Bronchial epithelial cell (primary cell): ENCODE measurements at regions not wholly inside any gene's neighbourhood (a gene's known extent, or its start where the extent isn't known, plus 50 kb on each side); places are given as distances from the start of the nearest gene placed in this dataset.
A peak's percentile ranks its signal among the peaks of the same experiment; 100 is the strongest.

Experiments used
- DNase-seq: peaks from one replicate; pipeline ENCODE4 v3.0.0-alpha.2; 2010; ENCODE audit warnings: low read depth
- FAIRE-seq: peaks from 2 replicates; lab custom pipeline; 2011; peaks lifted over from hg19 to GRCh38; lab: Jason Lieb, UNC
- H3K27me3 ChIP-seq: 2 replicates; pipeline ENCODE4 v1.5.1; 2011; ENCODE audit warnings: low read length; ENCODE audit not compliant: control insufficient read depth, insufficient read depth
- H3K36me3 ChIP-seq: 2 replicates; pipeline ENCODE4 v1.5.1; 2011; ENCODE audit warnings: low read length; ENCODE audit not compliant: control insufficient read depth, insufficient read depth
- H3K4me3 ChIP-seq: 2 replicates; pipeline ENCODE4 v1.5.1; 2011; ENCODE audit warnings: mild to moderate bottlenecking, low read depth, low read length, control low read depth
- CTCF ChIP-seq: IDR thresholded peaks from 2 replicates; pipeline ENCODE4 v1.5.1; 2011; ENCODE audit warnings: mild to moderate bottlenecking, moderate library complexity, low read length, control low read depth, inconsistent platforms; ENCODE audit not compliant: insufficient read depth, severe bottlenecking

- Histone ChIP-seq H3K27me3 (no peaks in the 10 kb centered on the region), H3K36me3 (no peaks in the 10 kb centered on the region), H3K4me3 (no peak overlapping the region)
- no peak for TF ChIP-seq CTCF
- DNase-seq, result no peak
- no peak for FAIRE-seq
These were observed 105.9 kb downstream of the METRNL start for GRCh38 chr17:83185023-83186002.

DNA sequence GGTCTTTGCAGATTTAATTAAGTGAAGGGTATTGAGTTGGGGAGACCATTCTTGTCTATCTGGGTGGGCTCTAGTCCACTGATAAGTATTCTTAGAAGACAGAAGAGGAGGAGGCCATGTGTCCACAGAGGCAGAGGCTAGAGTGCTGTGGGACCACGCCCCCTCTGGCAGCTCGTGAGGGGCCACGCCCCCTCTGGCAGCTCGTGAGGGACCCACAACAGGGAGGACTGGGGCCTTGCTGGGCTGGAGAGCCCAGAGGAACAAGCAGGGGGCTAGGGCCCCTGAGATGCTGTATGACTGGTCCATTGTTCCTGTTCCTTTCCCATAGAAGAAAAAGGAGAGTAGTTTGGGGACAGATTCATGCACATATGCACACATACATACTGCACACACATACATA is 106.8 kb downstream of the METRNL start:
- FAIRE-seq (no peak), DNase-seq (no peak)
- TF ChIP-seq CTCF, result no peak
- Histone ChIP-seq H3K4me3 (no peak overlapping the region), H3K27me3 (no peaks in the 10 kb centered on the region), H3K36me3 (no peaks in the 10 kb centered on the region)

DNA sequence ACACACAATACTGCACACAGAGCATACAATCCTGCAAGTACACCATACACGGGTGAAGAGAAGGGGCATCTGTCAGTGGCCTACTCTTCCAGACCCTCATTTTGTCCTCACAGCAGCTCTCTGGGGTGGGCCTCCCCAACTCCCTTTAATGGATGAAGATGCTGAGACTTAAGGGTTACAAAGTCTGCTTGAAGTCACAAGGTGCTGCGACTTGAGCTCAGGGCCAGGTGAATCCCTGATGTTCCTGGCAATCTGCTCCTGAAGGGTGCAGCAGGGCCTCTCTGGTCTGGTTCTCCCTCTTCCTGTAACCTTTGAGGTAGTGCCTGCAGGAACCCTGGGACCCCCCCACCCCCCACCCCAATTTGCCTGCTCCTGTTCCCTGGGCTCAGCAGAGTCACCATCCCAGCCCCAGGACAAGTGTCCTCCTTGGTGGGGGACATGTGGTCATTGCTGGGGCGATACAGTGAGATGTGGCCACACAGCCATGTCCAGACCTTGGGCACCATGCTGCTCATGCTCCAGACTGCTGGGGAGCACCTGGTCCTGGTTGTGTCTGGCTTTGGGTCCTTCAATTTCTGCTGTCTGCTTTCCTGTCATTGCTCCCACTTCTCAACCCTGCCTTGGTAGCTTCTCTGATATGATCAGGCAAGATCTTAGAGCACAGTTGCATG is 107.5 kb downstream of the METRNL start:
- TF ChIP-seq CTCF, result no peak
- Histone ChIP-seq H3K36me3 (no peaks in the 10 kb centered on the region), H3K4me3 (no peak overlapping the region), H3K27me3 (no peaks in the 10 kb centered on the region)
- FAIRE-seq, result no peak
- no peak for DNase-seq

DNA sequence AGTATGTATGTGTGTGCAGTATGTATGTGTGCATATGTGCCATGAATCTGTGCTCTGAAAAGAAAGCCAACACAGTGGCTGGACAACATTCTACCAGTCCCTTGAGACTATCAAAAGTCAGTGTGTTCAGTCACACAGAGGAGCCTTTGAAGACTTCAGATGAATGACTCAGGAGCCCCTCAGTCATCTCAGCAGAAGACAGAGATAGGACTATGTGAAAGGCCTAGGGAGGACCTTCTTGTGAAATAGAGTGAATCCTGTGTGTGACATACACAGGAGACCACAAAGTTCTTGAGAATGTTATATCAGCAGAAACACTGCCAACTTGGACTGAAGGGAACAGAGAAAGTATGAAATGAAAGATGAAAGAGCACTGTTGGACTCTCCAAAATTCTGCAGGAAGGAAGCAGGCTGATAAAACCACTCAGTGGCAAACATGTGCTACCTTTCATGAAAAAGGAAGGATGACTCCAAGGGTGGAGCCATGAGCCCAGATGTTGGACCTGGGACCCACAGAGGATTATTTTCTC is 108.4 kb downstream of the METRNL start:
- TF ChIP-seq CTCF, result no peak
- H3K27me3 ChIP-seq, result no peaks in the 10 kb centered on the region
- FAIRE-seq, result no peak
- H3K4me3 ChIP-seq, result no peak overlapping the region
- DNase-seq, result no peak
- H3K36me3 ChIP-seq, result no peaks in the 10 kb centered on the region

GRCh38 chr17:83189044-83190003 is 109.9 kb downstream of the METRNL start:
- DNase-seq, result peak; percentile 5
- Histone ChIP-seq H3K4me3 (no peak overlapping the region), H3K27me3 (no peaks in the 10 kb centered on the region), H3K36me3 (no peaks in the 10 kb centered on the region)
- TF ChIP-seq CTCF, result no peak
- FAIRE-seq, result no peak
